Choroid plexus epithelial cell (primary cell): ENCODE measurements at regions not wholly inside any gene's neighbourhood (a gene's known extent, or its start where the extent isn't known, plus 50 kb on each side); places are given as distances from the start of the nearest gene placed in this dataset.

ENCODE experiments used
- DNase-seq: peaks from one replicate; pipeline ENCODE4 v3.0.0-alpha.2; 2010; ENCODE audit warnings: low read depth
- H3K4me3 ChIP-seq: 2 replicates; pipeline ENCODE4 v1.5.1; 2011; ENCODE audit warnings: low read depth, mild to moderate bottlenecking, control low read depth, low read length, moderate library complexity
- CTCF ChIP-seq: conservative IDR thresholded peaks from 2 replicates; pipeline ENCODE4 v1.5.1; 2011; ENCODE audit warnings: low read depth, mild to moderate bottlenecking, control low read depth, inconsistent platforms, low read length, moderate library complexity

- no peak for DNase-seq
- no peak for TF ChIP-seq CTCF
Measured at GRCh38 chr1:191575180-191575579, 583.1 kb upstream of the RGS18 start.

GRCh38 chr1:191575746-191576145 is 582.5 kb upstream of the RGS18 start:
- no peak for DNase-seq
- H3K4me3 ChIP-seq: no peak overlapping the region
- TF ChIP-seq CTCF: no peak

More at GRCh38 chr1:191575180-191575579, 583.1 kb upstream of the RGS18 start:
- no peak overlapping the region for H3K4me3 ChIP-seq

- no peak overlapping the region for H3K4me3 ChIP-seq
- DNase-seq: no peak
- no peak for TF ChIP-seq CTCF
Measured at GRCh38 chr1:191577213-191577612, 581.0 kb upstream of the RGS18 start.

- H3K4me3 ChIP-seq: no peak overlapping the region
- no peak for TF ChIP-seq CTCF
- DNase-seq: no peak
Measured at GRCh38 chr1:191578281-191578680, 580.0 kb upstream of the RGS18 start.

GRCh38 chr1:191579019-191579418 is 579.2 kb upstream of the RGS18 start:
- no peak for DNase-seq
- H3K4me3 ChIP-seq: no peak overlapping the region
- TF ChIP-seq CTCF: no peak

GRCh38 chr1:191582169-191582568 is 576.1 kb upstream of the RGS18 start:
- no peak overlapping the region for H3K4me3 ChIP-seq
- no peak for TF ChIP-seq CTCF
- no peak for DNase-seq

- DNase-seq: no peak
- no peak overlapping the region for H3K4me3 ChIP-seq
- no peak for TF ChIP-seq CTCF
Measured at GRCh38 chr1:191585095-191585494, 573.2 kb upstream of the RGS18 start.
